DND-41 (cell line): ENCODE measurements at regions not wholly inside any gene's neighbourhood (a gene's known extent, or its start where the extent isn't known, plus 50 kb on each side); places are given as distances from the start of the nearest gene placed in this dataset.

ENCODE experiments used
- ATAC-seq: fragments of 200-7000 bp; cut with Tn5 transposase; 3 replicates; pipeline ENCODE4 v1.9.1; 2021; ENCODE audit warnings: low read depth; ENCODE audit not compliant: insufficient read depth
- DNase-seq: peaks from one replicate; pipeline ENCODE4 v3.0.0-alpha.2; 2020
- H2AFZ ChIP-seq: 2 replicates; pipeline ENCODE4 v1.6.0; 2012; ENCODE audit warnings: low read depth, low read length
- H3K27ac ChIP-seq: 2 replicates; pipeline ENCODE4 v1.5.1; 2012; ENCODE audit warnings: low read length, inconsistent platforms
- H3K27me3 ChIP-seq: fragments of 200-600 bp; sonication (generic); 2 replicates; pipeline ENCODE4 v1.6.0; 2012; ENCODE audit warnings: low read length, mild to moderate bottlenecking, inconsistent platforms; ENCODE audit not compliant: insufficient read depth, poor library complexity
- H3K36me3 ChIP-seq: 2 replicates; pipeline ENCODE4 v1.5.1; 2012; ENCODE audit warnings: low read length, inconsistent platforms; ENCODE audit not compliant: insufficient read depth
- H3K4me1 ChIP-seq: 2 replicates; pipeline ENCODE4 v1.5.1; 2012; ENCODE audit warnings: mild to moderate bottlenecking, low read length; ENCODE audit not compliant: insufficient read depth
- H3K4me2 ChIP-seq: 2 replicates; pipeline ENCODE4 v1.6.0; 2012; ENCODE audit warnings: mild to moderate bottlenecking, moderate library complexity, low read length, inconsistent platforms; ENCODE audit not compliant: insufficient read depth
- H3K4me3 ChIP-seq, 2 experiments: fragments of 200-600 bp in 1 of 2; shearing (Covaris generic) in 1 of 2; 2 replicates each; pipeline ENCODE4 v1.5.1; 2012 to 2016; ENCODE audit warnings: inconsistent platforms in 2 of 2, low read length in 2 of 2, mild to moderate bottlenecking in 2 of 2, low read depth in 1 of 2, moderate library complexity in 1 of 2
- H3K79me2 ChIP-seq: 2 replicates; pipeline ENCODE4 v1.6.0; 2012; ENCODE audit warnings: low read length, inconsistent platforms; ENCODE audit not compliant: insufficient read depth
- H3K9ac ChIP-seq: 2 replicates; pipeline ENCODE4 v1.6.0; 2012; ENCODE audit warnings: low read depth, mild to moderate bottlenecking, inconsistent platforms, low read length, moderate library complexity
- H3K9me3 ChIP-seq: 2 replicates; pipeline ENCODE4 v1.5.1; 2012; ENCODE audit warnings: low read length, moderate library complexity, mild to moderate bottlenecking, inconsistent platforms; ENCODE audit not compliant: insufficient read depth, severe bottlenecking
- H4K20me1 ChIP-seq: 2 replicates; pipeline ENCODE4 v1.6.0; 2012; ENCODE audit warnings: low read length; ENCODE audit not compliant: insufficient read depth
- EZH2 ChIP-seq: IDR thresholded peaks from 3 replicates; pipeline ENCODE4 v1.6.1; 2012; ENCODE audit warnings: borderline replicate concordance, low read depth, mild to moderate bottlenecking, moderate library complexity, low read length, inconsistent platforms; ENCODE audit not compliant: severe bottlenecking
- TF ChIP-seq, protein P1 (sequence below): IDR thresholded peaks from 2 replicates; pipeline ENCODE4 v1.5.1; 2012; ENCODE audit warnings: borderline replicate concordance, low read length, moderate library complexity, mild to moderate bottlenecking; ENCODE audit not compliant: poor library complexity, severe bottlenecking; ENCODE audit errors: extremely low read depth

GRCh38 chr1:29860056-29860455 lies 623.7 kb downstream of the PTPRU start:
- DNase-seq (no peak), ATAC-seq (no peak)
- Histone ChIP-seq H3K79me2 (no peaks in the 10 kb centered on the region), H3K4me1 (no peaks in the 10 kb centered on the region), H3K9me3 (peaks cover 29% of the 10 kb centered on the region), H3K4me3 (no peak overlapping the region), H3K9ac (no peak overlapping the region), H3K4me2 (no peak overlapping the region), H3K27ac (no peak overlapping the region), H3K36me3 (no peaks in the 10 kb centered on the region), H3K27me3 (peaks cover under 1% of the 10 kb centered on the region), H2AFZ (no peak overlapping the region), H4K20me1 (no peaks in the 10 kb centered on the region)
- TF ChIP-seq EZH2, result no peak
- TF ChIP-seq, protein P1, sequence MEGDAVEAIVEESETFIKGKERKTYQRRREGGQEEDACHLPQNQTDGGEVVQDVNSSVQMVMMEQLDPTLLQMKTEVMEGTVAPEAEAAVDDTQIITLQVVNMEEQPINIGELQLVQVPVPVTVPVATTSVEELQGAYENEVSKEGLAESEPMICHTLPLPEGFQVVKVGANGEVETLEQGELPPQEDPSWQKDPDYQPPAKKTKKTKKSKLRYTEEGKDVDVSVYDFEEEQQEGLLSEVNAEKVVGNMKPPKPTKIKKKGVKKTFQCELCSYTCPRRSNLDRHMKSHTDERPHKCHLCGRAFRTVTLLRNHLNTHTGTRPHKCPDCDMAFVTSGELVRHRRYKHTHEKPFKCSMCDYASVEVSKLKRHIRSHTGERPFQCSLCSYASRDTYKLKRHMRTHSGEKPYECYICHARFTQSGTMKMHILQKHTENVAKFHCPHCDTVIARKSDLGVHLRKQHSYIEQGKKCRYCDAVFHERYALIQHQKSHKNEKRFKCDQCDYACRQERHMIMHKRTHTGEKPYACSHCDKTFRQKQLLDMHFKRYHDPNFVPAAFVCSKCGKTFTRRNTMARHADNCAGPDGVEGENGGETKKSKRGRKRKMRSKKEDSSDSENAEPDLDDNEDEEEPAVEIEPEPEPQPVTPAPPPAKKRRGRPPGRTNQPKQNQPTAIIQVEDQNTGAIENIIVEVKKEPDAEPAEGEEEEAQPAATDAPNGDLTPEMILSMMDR, result no peak

- no peak overlapping the region for H2AFZ ChIP-seq
- H3K4me2 ChIP-seq, result no peak overlapping the region
- peaks cover 29% of the 10 kb centered on the region for H3K9me3 ChIP-seq
- H3K27me3 ChIP-seq, result peaks cover 4% of the 10 kb centered on the region
- no peaks in the 10 kb centered on the region for H3K79me2 ChIP-seq
- no peak for TF ChIP-seq EZH2
- TF ChIP-seq, protein P1, result no peak
- H3K4me3 ChIP-seq, result no peak overlapping the region
- H3K4me1 ChIP-seq, result no peaks in the 10 kb centered on the region
- H3K27ac ChIP-seq, result no peak overlapping the region
- no peak for ATAC-seq
- no peaks in the 10 kb centered on the region for H3K36me3 ChIP-seq
- no peak for DNase-seq
- H4K20me1 ChIP-seq, result no peaks in the 10 kb centered on the region
- H3K9ac ChIP-seq, result no peak overlapping the region
These were observed 622.8 kb downstream of the PTPRU start for GRCh38 chr1:29859126-29859525.

DNA sequence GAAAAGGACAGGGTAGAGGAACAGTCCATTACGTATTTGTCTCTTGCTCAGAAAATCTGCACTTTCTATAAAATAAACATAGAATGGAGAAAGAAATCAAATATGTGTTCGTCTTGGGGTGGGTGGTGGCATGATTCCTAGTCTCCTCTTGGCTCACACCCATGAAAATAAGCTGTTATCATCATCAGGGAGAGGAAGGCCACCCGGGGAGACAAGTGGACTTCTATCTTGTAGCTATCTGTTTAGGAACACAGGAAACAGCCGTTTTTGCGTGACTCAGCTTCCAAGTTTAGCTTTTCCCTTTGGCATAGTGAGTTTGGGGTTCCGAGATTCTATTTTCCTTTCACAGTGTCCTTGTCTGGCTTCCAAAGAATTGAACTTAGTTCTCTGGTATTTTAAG lies 622.3 kb downstream of the PTPRU start:
- no peak overlapping the region for H3K4me2 ChIP-seq
- no peak for ATAC-seq
- H3K4me1 ChIP-seq, result no peaks in the 10 kb centered on the region
- no peak overlapping the region for H2AFZ ChIP-seq
- no peak overlapping the region for H3K4me3 ChIP-seq
- H3K9ac ChIP-seq, result no peak overlapping the region
- TF ChIP-seq, protein P1, result no peak
- no peak for TF ChIP-seq EZH2
- peaks cover 4% of the 10 kb centered on the region for H3K27me3 ChIP-seq
- no peaks in the 10 kb centered on the region for H4K20me1 ChIP-seq
- no peaks in the 10 kb centered on the region for H3K79me2 ChIP-seq
- DNase-seq, result no peak
- no peaks in the 10 kb centered on the region for H3K36me3 ChIP-seq
- H3K9me3 ChIP-seq, result peaks cover 29% of the 10 kb centered on the region
- H3K27ac ChIP-seq, result no peak overlapping the region
